PC-3 (cell line): ENCODE measurements at regions not wholly inside any gene's neighbourhood (a gene's known extent, or its start where the extent isn't known, plus 50 kb on each side); places are given as distances from the start of the nearest gene placed in this dataset.

ENCODE experiments used
- ATAC-seq: fragments of 200-7000 bp; cut with Tn5 transposase; 2 replicates; pipeline ENCODE4 v1.9.1; 2020; ENCODE audit warnings: mild to moderate bottlenecking, moderate library complexity
- BruUV-seq: library from RNA; stranded (reverse); fragments of 400-500 nt; replicated peaks from 2 replicates; lab custom pipeline; 2021; lab: Mats Ljungman, UMichigan
- CTCF ChIA-PET: fragments of 300-600 bp; sonication (Branson Sonifier 250); formaldehyde crosslinking; loops from one replicate; lab custom pipeline; 2022; ENCODE audit warnings: antibody characterized with exemption; lab: Charles Lee
- POLR2A ChIA-PET: fragments of 300-600 bp; sonication (Branson Sonifier 250); formaldehyde crosslinking; loops from one replicate; lab custom pipeline; 2022; ENCODE audit warnings: antibody characterized with exemption; ENCODE audit not compliant: unreplicated experiment; lab: Charles Lee
- DNase-seq: peaks from one replicate; pipeline ENCODE4 v3.0.0-alpha.2; 2015
- H2AFZ ChIP-seq: fragments of 300-600 bp; sonication (generic); 2 replicates; pipeline ENCODE4 v1.6.0; 2016; ENCODE audit warnings: antibody characterized with exemption, low read length
- H3F3A ChIP-seq: fragments of 300-600 bp; sonication (generic); one replicate; pipeline ENCODE4 v1.6.0; 2017; ENCODE audit warnings: antibody characterized with exemption, low read length, control low read depth, mild to moderate bottlenecking; ENCODE audit not compliant: unreplicated experiment
- H3K27ac ChIP-seq: fragments of 300-600 bp; sonication (generic); 2 replicates; pipeline ENCODE4 v1.5.1; 2016; ENCODE audit warnings: mild to moderate bottlenecking, low read length
- H3K27me3 ChIP-seq: fragments of 300-600 bp; sonication (generic); 2 replicates; pipeline ENCODE4 v1.6.1; 2016; ENCODE audit warnings: low read length, mixed read lengths
- H3K36me3 ChIP-seq: fragments of 300-600 bp; sonication (generic); 2 replicates; pipeline ENCODE4 v1.6.1; 2016; ENCODE audit warnings: low read depth, mixed run types, low read length, mixed read lengths
- H3K4me1 ChIP-seq: fragments of 300-600 bp; sonication (generic); 2 replicates; pipeline ENCODE4 v1.5.1; 2016; ENCODE audit warnings: low read length; ENCODE audit not compliant: insufficient read depth
- H3K4me2 ChIP-seq: fragments of 300-600 bp; sonication (generic); 2 replicates; pipeline ENCODE4 v1.6.0; 2016; ENCODE audit warnings: low read length
- H3K4me3 ChIP-seq: fragments of 300-600 bp; sonication (generic); 2 replicates; pipeline ENCODE4 v1.5.1; 2016; ENCODE audit warnings: mild to moderate bottlenecking, low read length, mixed read lengths
- H3K79me2 ChIP-seq: fragments of 300-600 bp; sonication (generic); 2 replicates; pipeline ENCODE4 v1.6.1; 2017; ENCODE audit warnings: low read length, mixed read lengths
- H3K9ac ChIP-seq: fragments of 300-600 bp; sonication (generic); 2 replicates; pipeline ENCODE4 v1.6.0; 2016; ENCODE audit warnings: mild to moderate bottlenecking, low read length
- H3K9me2 ChIP-seq: fragments of 300-600 bp; sonication (generic); replicated peaks from 2 replicates; pipeline ENCODE4 v1.6.1; 2016; ENCODE audit warnings: mixed run types, low read length, mixed read lengths
- H3K9me3 ChIP-seq: fragments of 300-600 bp; sonication (generic); 2 replicates; pipeline ENCODE4 v1.6.1; 2016; ENCODE audit warnings: low read length, mixed read lengths
- H4K20me1 ChIP-seq: fragments of 300-600 bp; sonication (generic); 2 replicates; pipeline ENCODE4 v1.6.1; 2016; ENCODE audit warnings: low read length, mixed read lengths
- CTCF ChIP-seq: fragments of 300-600 bp; sonication (generic); conservative IDR thresholded peaks from 2 replicates; pipeline ENCODE4 v1.5.1; 2017; ENCODE audit warnings: antibody characterized with exemption, low read depth, mild to moderate bottlenecking, low read length
- EZH2 ChIP-seq: fragments of 300-600 bp; sonication (generic); IDR thresholded peaks from one replicate; pipeline ENCODE4 v1.6.1; 2017; ENCODE audit warnings: antibody characterized with exemption, mild to moderate bottlenecking, low read length; ENCODE audit not compliant: unreplicated experiment
- EZH2phosphoT487 ChIP-seq: fragments of 300-600 bp; sonication (generic); IDR thresholded peaks from 2 replicates; pipeline ENCODE4 v1.6.1; 2018; ENCODE audit warnings: mild to moderate bottlenecking, antibody characterized with exemption, low read length, borderline replicate concordance
- intact Hi-C: fragments of 100-400 bp; cut with micrococcal nuclease; formaldehyde crosslinking; loops from 2 replicates; pipeline ENCODE4 v1.9.0; 2023

- Histone ChIP-seq H3F3A (no peaks in the 10 kb centered on the region), H3K9ac (no peak overlapping the region), H3K36me3 (no peaks in the 10 kb centered on the region), H2AFZ (no peak overlapping the region), H3K27me3 (0 out of 2 replicates have a peak, but pooled peaks cover 8% of the 10 kb centered on the region), H3K27ac (no peak overlapping the region), H3K4me3 (no peak overlapping the region), H3K79me2 (no peaks in the 10 kb centered on the region), H3K9me3 (no peaks in the 10 kb centered on the region), H3K4me1 (no peaks in the 10 kb centered on the region), H3K4me2 (no peak overlapping the region), H3K9me2 (no peaks in the 10 kb centered on the region), H4K20me1 (no peaks in the 10 kb centered on the region)
- intact Hi-C loops, result no loop called here
- CTCF ChIA-PET, result no interaction called here
- TF ChIP-seq EZH2phosphoT487 (no peak), EZH2 (no peak), CTCF (no peak)
- DNase-seq (no peak), ATAC-seq (no peak)
- no TSS peak for BruUV-seq
- POLR2A ChIA-PET, result no interaction called here
Observed at GRCh38 chr5:122656160-122656559, 118.7 kb upstream of the SNX2 start.

- Histone ChIP-seq H3K27ac (no peak overlapping the region), H3K4me1 (no peaks in the 10 kb centered on the region), H3K9ac (no peak overlapping the region), H2AFZ (no peak overlapping the region), H4K20me1 (no peaks in the 10 kb centered on the region), H3K27me3 (0 out of 2 replicates have a peak, but pooled peaks cover 8% of the 10 kb centered on the region), H3F3A (no peaks in the 10 kb centered on the region), H3K4me3 (no peak overlapping the region), H3K79me2 (no peaks in the 10 kb centered on the region), H3K9me2 (no peaks in the 10 kb centered on the region), H3K36me3 (no peaks in the 10 kb centered on the region), H3K4me2 (no peak overlapping the region), H3K9me3 (no peaks in the 10 kb centered on the region)
- TF ChIP-seq EZH2 (no peak), EZH2phosphoT487 (no peak), CTCF (no peak)
- intact Hi-C loops, result no loop called here
- no peak for ATAC-seq
- CTCF ChIA-PET, result no interaction called here
- BruUV-seq, result no TSS peak
- POLR2A ChIA-PET, result no interaction called here
- DNase-seq, result no peak
Observed at GRCh38 chr5:122656577-122656976, 118.3 kb upstream of the SNX2 start.

GRCh38 chr5:122661496-122662180, 113.2 kb upstream of the SNX2 start:
- H3K9me3 ChIP-seq, result no peaks in the 10 kb centered on the region
- H4K20me1 ChIP-seq, result no peaks in the 10 kb centered on the region
- CTCF ChIA-PET, result no interaction called here
- H3K36me3 ChIP-seq, result no peaks in the 10 kb centered on the region
- ATAC-seq (no peak), DNase-seq (no peak)
- H3F3A ChIP-seq, result no peaks in the 10 kb centered on the region
- H3K27me3 ChIP-seq, result no peaks in the 10 kb centered on the region
- intact Hi-C loops, result no loop called here
- H3K4me3 ChIP-seq, result no peak overlapping the region
- POLR2A ChIA-PET, result no interaction called here
- H2AFZ ChIP-seq, result no peak overlapping the region
- TF ChIP-seq EZH2 (no peak), CTCF (no peak), EZH2phosphoT487 (no peak)
- H3K4me2 ChIP-seq, result no peak overlapping the region
- no peaks in the 10 kb centered on the region for H3K79me2 ChIP-seq
- no peak overlapping the region for H3K27ac ChIP-seq
- no peaks in the 10 kb centered on the region for H3K4me1 ChIP-seq
- H3K9ac ChIP-seq, result no peak overlapping the region
- BruUV-seq, result no TSS peak
- no peaks in the 10 kb centered on the region for H3K9me2 ChIP-seq
